GM12892 (cell line): ENCODE measurements at regions not wholly inside any gene's neighbourhood (a gene's known extent, or its start where the extent isn't known, plus 50 kb on each side); places are given as distances from the start of the nearest gene placed in this dataset.

Experiments
- POLR2A ChIP-seq: IDR thresholded peaks from 2 replicates; pipeline ENCODE4 v1.6.1; 2011; ENCODE audit warnings: low read depth, low read length, control low read depth
- POLR2AphosphoS5 ChIP-seq: IDR thresholded peaks from 2 replicates; pipeline ENCODE4 v1.6.1; 2011; ENCODE audit warnings: low read depth, low read length, control low read depth
- TAF1 ChIP-seq: IDR thresholded peaks from 2 replicates; pipeline ENCODE4 v1.6.1; 2011; ENCODE audit warnings: low read depth, mild to moderate bottlenecking, control low read depth, low read length, borderline replicate concordance

DNA sequence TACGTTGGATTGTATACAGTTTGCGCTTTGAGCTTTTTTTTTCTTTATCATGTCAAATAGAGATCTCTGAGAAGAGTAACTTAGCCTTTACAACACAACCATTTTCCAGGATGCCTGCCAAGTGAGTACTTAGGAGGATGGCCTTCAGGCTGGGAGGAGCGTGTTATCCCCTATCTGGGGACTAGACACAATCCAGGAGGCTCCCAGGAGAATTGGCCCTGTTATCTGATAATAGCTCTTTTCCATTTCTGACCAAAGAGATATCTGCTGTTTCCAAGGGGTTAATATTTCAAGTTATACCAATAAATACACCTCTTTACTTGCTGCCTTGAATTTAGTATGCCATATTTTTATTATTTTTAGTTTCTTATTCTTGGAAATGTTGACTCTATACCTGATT lies 169.5 kb upstream of the SMARCAD1 start:
- TF ChIP-seq POLR2A (no peak), TAF1 (no peak), POLR2AphosphoS5 (no peak)
